Esophagus squamous epithelium (tissue), 4 donors: ENCODE measurements at regions not wholly inside any gene's neighbourhood (a gene's known extent, or its start where the extent isn't known, plus 50 kb on each side); places are given as distances from the start of the nearest gene placed in this dataset.

Experiments
- POLR2A ChIP-seq, 4 donors: fragments of 450-650 bp; IDR thresholded peaks; one replicate each; pipeline ENCODE4 v1.6.1; 2017; ENCODE audit warnings: antibody characterized with exemption in 4 of 4, mild to moderate bottlenecking in 4 of 4, moderate library complexity in 3 of 4
- TF ChIP-seq, protein P1 (sequence below), 6 experiments: fragments of 450-650 bp in 4 of 6; fragments of 200-600 bp in 2 of 6; sonication (generic) in 2 of 6; IDR thresholded peaks; one replicate each; pipeline ENCODE4 v1.5.1; 2016 to 2019; ENCODE audit warnings: antibody characterized with exemption in 6 of 6, mild to moderate bottlenecking in 4 of 6, moderate library complexity in 4 of 6

- TF ChIP-seq, protein P1, sequence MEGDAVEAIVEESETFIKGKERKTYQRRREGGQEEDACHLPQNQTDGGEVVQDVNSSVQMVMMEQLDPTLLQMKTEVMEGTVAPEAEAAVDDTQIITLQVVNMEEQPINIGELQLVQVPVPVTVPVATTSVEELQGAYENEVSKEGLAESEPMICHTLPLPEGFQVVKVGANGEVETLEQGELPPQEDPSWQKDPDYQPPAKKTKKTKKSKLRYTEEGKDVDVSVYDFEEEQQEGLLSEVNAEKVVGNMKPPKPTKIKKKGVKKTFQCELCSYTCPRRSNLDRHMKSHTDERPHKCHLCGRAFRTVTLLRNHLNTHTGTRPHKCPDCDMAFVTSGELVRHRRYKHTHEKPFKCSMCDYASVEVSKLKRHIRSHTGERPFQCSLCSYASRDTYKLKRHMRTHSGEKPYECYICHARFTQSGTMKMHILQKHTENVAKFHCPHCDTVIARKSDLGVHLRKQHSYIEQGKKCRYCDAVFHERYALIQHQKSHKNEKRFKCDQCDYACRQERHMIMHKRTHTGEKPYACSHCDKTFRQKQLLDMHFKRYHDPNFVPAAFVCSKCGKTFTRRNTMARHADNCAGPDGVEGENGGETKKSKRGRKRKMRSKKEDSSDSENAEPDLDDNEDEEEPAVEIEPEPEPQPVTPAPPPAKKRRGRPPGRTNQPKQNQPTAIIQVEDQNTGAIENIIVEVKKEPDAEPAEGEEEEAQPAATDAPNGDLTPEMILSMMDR (IDR thresholded peaks at IDR 0.05) = no peak
- TF ChIP-seq POLR2A (IDR thresholded peaks at IDR 0.05) = no peak
These were observed 160.4 kb downstream of the HLX start for GRCh38 chr1:221039616-221040015.
